ENCODE measurements at regions not wholly inside any gene's neighbourhood (a gene's known extent, or its start where the extent isn't known, plus 50 kb on each side); places are given as distances from the start of the nearest gene placed in this dataset.

DNA sequence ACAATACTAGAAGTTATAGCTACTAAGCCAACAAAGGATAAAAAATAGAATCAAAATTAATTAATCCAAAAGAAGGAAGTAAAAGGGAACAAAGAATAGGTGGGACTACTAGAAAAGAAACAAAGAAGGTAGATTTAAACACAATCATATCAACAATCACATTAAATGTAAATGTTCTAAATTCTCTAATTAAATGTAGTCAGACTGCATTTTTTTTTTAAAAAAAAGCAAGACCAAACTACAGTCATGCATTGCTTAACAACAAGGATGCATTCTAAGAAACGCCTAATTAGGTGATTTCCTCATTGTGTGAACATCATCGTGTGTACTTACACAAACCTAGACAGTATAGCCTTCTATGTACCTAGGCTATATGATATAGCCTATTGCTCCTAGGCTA is 59.7 kb upstream of the ADAM23 start:
- intact Hi-C loops (cut with micrococcal nuclease) = no loop called here
- DNase-seq (no peak), ATAC-seq (no peak)
- CTCF ChIA-PET = no interaction called here
- no peaks in the 10 kb centered on the region for H3K36me3 ChIP-seq (ENCODE audit: control insufficient read depth in 2 of 3, insufficient read depth in 3 of 3, low read length in 3 of 3)
- Mint-ChIP-seq H3K36me3 (no peaks in the 10 kb centered on the region), H3K4me1 (no peaks in the 10 kb centered on the region), H3K27me3 (peaks cover 0 to 20% (median 2%) of the 10 kb centered on the region in 5 donors), H3K9me3 (peaks cover 3 to 36% (median 9%) of the 10 kb centered on the region in 11 donors), H3K4me3 (no peak overlapping the region), H3K27ac (no peak overlapping the region)
- no peaks in the 10 kb centered on the region for H3K27me3 ChIP-seq (ENCODE audit: control insufficient read depth in 2 of 2, insufficient read depth in 2 of 2, low read length in 2 of 2)
- POLR2A ChIA-PET = no interaction called here
- no peaks in the 10 kb centered on the region for H3K9me3 ChIP-seq (ENCODE audit: control insufficient read depth in 2 of 3, low read length in 3 of 3)
- no peak overlapping the region for H3K4me3 ChIP-seq (ENCODE audit: low read length)
- no peaks in the 10 kb centered on the region for H3K4me1 ChIP-seq (ENCODE audit: control insufficient read depth in 2 of 2, insufficient read depth in 2 of 2, low read length in 2 of 2)
- H3K27ac ChIP-seq (ENCODE audit: low read depth, low read length) = no peak overlapping the region

GRCh38 chr2:206387808-206388207 is 55.5 kb upstream of the ADAM23 start:
- Mint-ChIP-seq H3K27me3 (peaks cover 0 to 6% (median 0%) of the 10 kb centered on the region in 5 donors), H3K9me3 (peaks cover 0 to 19% (median 3%) of the 10 kb centered on the region in 11 donors), H3K4me3 (no peak overlapping the region), H3K36me3 (no peaks in the 10 kb centered on the region), H3K4me1 (no peaks in the 10 kb centered on the region), H3K27ac (no peak overlapping the region)
- intact Hi-C loops (cut with micrococcal nuclease) = no loop called here
- ChIA-PET CTCF (no interaction called here), POLR2A (no interaction called here)
- ATAC-seq = no peak
- Histone ChIP-seq H3K4me3 (ENCODE audit: low read length) (no peak overlapping the region), H3K27me3 (ENCODE audit: control insufficient read depth in 2 of 2, insufficient read depth in 2 of 2, low read length in 2 of 2) (no peaks in the 10 kb centered on the region), H3K36me3 (ENCODE audit: control insufficient read depth in 2 of 3, insufficient read depth in 3 of 3, low read length in 3 of 3) (no peaks in the 10 kb centered on the region), H3K4me1 (ENCODE audit: control insufficient read depth in 2 of 2, insufficient read depth in 2 of 2, low read length in 2 of 2) (no peaks in the 10 kb centered on the region), H3K9me3 (ENCODE audit: control insufficient read depth in 2 of 3, low read length in 3 of 3) (no peaks in the 10 kb centered on the region), H3K27ac (ENCODE audit: low read depth, low read length) (no peak overlapping the region)
- no peak for DNase-seq

- no peaks in the 10 kb centered on the region for H3K36me3 ChIP-seq (ENCODE audit: control insufficient read depth in 2 of 3, insufficient read depth in 3 of 3, low read length in 3 of 3)
- no peaks in the 10 kb centered on the region for H3K4me1 ChIP-seq (ENCODE audit: control insufficient read depth in 2 of 2, insufficient read depth in 2 of 2, low read length in 2 of 2)
- DNase-seq = no peak
- Mint-ChIP-seq H3K4me3 (no peak overlapping the region), H3K9me3 (peaks cover 0 to 19% (median 4%) of the 10 kb centered on the region in 11 donors), H3K4me1 (no peaks in the 10 kb centered on the region), H3K27me3 (peaks cover 0 to 6% (median 0%) of the 10 kb centered on the region in 5 donors), H3K27ac (no peak overlapping the region), H3K36me3 (no peaks in the 10 kb centered on the region)
- intact Hi-C loops (cut with micrococcal nuclease) = no loop called here
- ChIA-PET POLR2A (no interaction called here), CTCF (no interaction called here)
- H3K27ac ChIP-seq (ENCODE audit: low read depth, low read length) = no peak overlapping the region
- ATAC-seq = no peak
- no peaks in the 10 kb centered on the region for H3K27me3 ChIP-seq (ENCODE audit: control insufficient read depth in 2 of 2, insufficient read depth in 2 of 2, low read length in 2 of 2)
- H3K4me3 ChIP-seq (ENCODE audit: low read length) = no peak overlapping the region
- H3K9me3 ChIP-seq (ENCODE audit: control insufficient read depth in 2 of 3, low read length in 3 of 3) = no peaks in the 10 kb centered on the region
Observed at GRCh38 chr2:206388698-206389097, 54.6 kb upstream of the ADAM23 start.

DNA sequence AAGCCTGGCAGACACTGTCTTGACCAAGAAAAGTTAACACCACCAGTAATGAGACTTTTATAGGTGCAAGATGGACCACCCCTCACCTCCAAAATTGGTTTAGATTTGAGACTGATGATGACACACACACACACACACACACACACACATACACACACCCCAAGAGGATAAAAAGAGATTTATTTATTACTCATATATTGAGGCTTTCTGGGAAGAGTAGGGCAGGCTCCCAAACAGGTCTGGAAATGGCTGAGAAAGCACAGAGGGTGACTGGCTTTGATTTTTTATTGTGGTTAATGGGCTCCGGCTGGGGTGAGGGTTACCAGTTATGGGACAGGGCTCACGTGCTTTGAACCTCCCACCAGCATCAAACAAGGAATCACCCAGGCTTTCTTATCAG is 54.2 kb upstream of the ADAM23 start:
- no peaks in the 10 kb centered on the region for H3K27me3 ChIP-seq (ENCODE audit: control insufficient read depth in 2 of 2, insufficient read depth in 2 of 2, low read length in 2 of 2)
- no peak overlapping the region for H3K4me3 ChIP-seq (ENCODE audit: low read length)
- intact Hi-C loops (cut with micrococcal nuclease) = no loop called here
- H3K27ac Mint-ChIP-seq = no peak overlapping the region
- peaks cover 0 to 6% (median 0%) of the 10 kb centered on the region in 5 donors for H3K27me3 Mint-ChIP-seq
- H3K36me3 ChIP-seq (ENCODE audit: control insufficient read depth in 2 of 3, insufficient read depth in 3 of 3, low read length in 3 of 3) = no peaks in the 10 kb centered on the region
- peaks cover 0 to 19% (median 7%) of the 10 kb centered on the region in 11 donors for H3K9me3 Mint-ChIP-seq
- H3K27ac ChIP-seq (ENCODE audit: low read depth, low read length) = no peak overlapping the region
- ATAC-seq = no peak
- H3K9me3 ChIP-seq (ENCODE audit: control insufficient read depth in 2 of 3, low read length in 3 of 3) = no peaks in the 10 kb centered on the region
- DNase-seq = no peak
- H3K36me3 Mint-ChIP-seq = no peaks in the 10 kb centered on the region
- CTCF ChIA-PET = no interaction called here
- POLR2A ChIA-PET = no interaction called here
- no peaks in the 10 kb centered on the region for H3K4me1 ChIP-seq (ENCODE audit: control insufficient read depth in 2 of 2, insufficient read depth in 2 of 2, low read length in 2 of 2)
- no peak overlapping the region for H3K4me3 Mint-ChIP-seq
- H3K4me1 Mint-ChIP-seq = no peaks in the 10 kb centered on the region

DNA sequence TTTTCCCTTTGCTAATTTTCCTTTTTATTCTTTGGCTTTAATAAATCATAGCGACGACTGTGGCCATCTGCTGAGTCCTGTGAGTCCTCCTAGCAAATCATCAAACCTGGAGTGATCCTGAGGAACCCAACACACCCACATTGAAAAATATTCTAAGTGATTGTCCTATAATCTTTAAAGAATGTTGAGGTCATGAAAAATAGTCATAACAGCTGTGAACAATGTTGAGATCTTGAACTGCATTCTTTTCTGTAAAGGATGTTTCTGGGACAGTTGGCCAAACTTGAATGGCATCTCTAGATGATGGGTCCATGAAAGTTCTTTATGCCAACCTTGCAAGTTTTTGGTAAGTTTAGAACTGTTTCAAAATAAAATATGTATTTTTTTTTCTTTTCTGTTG is 53.2 kb upstream of the ADAM23 start:
- DNase-seq (no peak), ATAC-seq (no peak)
- Histone ChIP-seq H3K4me1 (ENCODE audit: control insufficient read depth in 2 of 2, insufficient read depth in 2 of 2, low read length in 2 of 2) (no peaks in the 10 kb centered on the region), H3K27me3 (ENCODE audit: control insufficient read depth in 2 of 2, insufficient read depth in 2 of 2, low read length in 2 of 2) (no peaks in the 10 kb centered on the region), H3K27ac (ENCODE audit: low read depth, low read length) (no peak overlapping the region), H3K4me3 (ENCODE audit: low read length) (no peak overlapping the region), H3K9me3 (ENCODE audit: control insufficient read depth in 2 of 3, low read length in 3 of 3) (no peaks in the 10 kb centered on the region), H3K36me3 (ENCODE audit: control insufficient read depth in 2 of 3, insufficient read depth in 3 of 3, low read length in 3 of 3) (no peaks in the 10 kb centered on the region)
- no peaks in the 10 kb centered on the region for H3K36me3 Mint-ChIP-seq
- H3K4me1 Mint-ChIP-seq = no peaks in the 10 kb centered on the region
- no peak overlapping the region for H3K27ac Mint-ChIP-seq
- no peak overlapping the region for H3K4me3 Mint-ChIP-seq
- ChIA-PET CTCF (no interaction called here), POLR2A (no interaction called here)
- peaks cover 0 to 16% (median 8%) of the 10 kb centered on the region in 11 donors for H3K9me3 Mint-ChIP-seq
- H3K27me3 Mint-ChIP-seq = peaks cover 0 to 7% (median 0%) of the 10 kb centered on the region in 5 donors
- intact Hi-C loops (cut with micrococcal nuclease) = loop anchor here in 1 of 2 donors (5.0 kb wide), 2 partner anchors 167 to 392 kb away; no protein-coding TSS in a partner anchor

DNA sequence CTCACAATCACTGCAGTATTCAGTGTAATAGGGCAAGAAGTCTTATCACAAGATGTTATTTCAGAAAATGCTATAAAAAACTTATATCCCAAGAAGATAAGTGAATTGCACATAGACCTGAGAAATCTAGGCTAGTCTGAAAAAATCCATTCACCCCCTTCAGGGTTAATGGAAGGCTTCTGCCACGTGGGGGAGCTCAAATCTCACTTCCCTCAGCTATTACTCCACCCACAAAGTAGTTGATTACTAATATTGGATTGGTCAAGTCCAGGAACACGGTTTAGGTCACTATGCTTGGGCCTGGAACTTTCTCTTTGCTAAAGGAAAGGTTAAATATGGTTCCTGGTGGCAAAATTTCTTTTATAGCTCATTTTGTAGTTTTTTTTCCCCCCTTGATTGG is 51.2 kb upstream of the ADAM23 start:
- intact Hi-C loops (cut with micrococcal nuclease) = loop anchor here in 1 of 2 donors (5.0 kb wide), 2 partner anchors 165 to 390 kb away; no protein-coding TSS in a partner anchor

More for the DNA sequence above, 51.2 kb upstream of the ADAM23 start:
- Histone ChIP-seq H3K4me3 (ENCODE audit: low read length) (no peak overlapping the region), H3K27me3 (ENCODE audit: control insufficient read depth in 2 of 2, insufficient read depth in 2 of 2, low read length in 2 of 2) (no peaks in the 10 kb centered on the region), H3K36me3 (ENCODE audit: control insufficient read depth in 2 of 3, insufficient read depth in 3 of 3, low read length in 3 of 3) (no peaks in the 10 kb centered on the region), H3K4me1 (ENCODE audit: control insufficient read depth in 2 of 2, insufficient read depth in 2 of 2, low read length in 2 of 2) (no peaks in the 10 kb centered on the region), H3K27ac (ENCODE audit: low read depth, low read length) (no peak overlapping the region), H3K9me3 (ENCODE audit: control insufficient read depth in 2 of 3, low read length in 3 of 3) (no peaks in the 10 kb centered on the region)
- Mint-ChIP-seq H3K27ac (no peak overlapping the region), H3K27me3 (peaks cover 0 to 5% (median 0%) of the 10 kb centered on the region in 5 donors), H3K4me1 (no peaks in the 10 kb centered on the region), H3K9me3 (peaks cover 0 to 16% (median 6%) of the 10 kb centered on the region in 11 donors), H3K36me3 (no peaks in the 10 kb centered on the region), H3K4me3 (no peak overlapping the region)
- ATAC-seq (peak; percentile 37), DNase-seq (no peak)
- ChIA-PET CTCF (interaction anchor here (1.2 kb wide), 1 partner anchor 167 kb away, joined by 3 read pairs; no protein-coding TSS in a partner anchor), POLR2A (interaction anchor here (1.0 kb wide), 1 partner anchor 110 kb away, joined by 4 read pairs; no protein-coding TSS in a partner anchor)
